ENCODE measurements at regions not wholly inside any gene's neighbourhood (a gene's known extent, or its start where the extent isn't known, plus 50 kb on each side); places are given as distances from the start of the nearest gene placed in this dataset.

DNA sequence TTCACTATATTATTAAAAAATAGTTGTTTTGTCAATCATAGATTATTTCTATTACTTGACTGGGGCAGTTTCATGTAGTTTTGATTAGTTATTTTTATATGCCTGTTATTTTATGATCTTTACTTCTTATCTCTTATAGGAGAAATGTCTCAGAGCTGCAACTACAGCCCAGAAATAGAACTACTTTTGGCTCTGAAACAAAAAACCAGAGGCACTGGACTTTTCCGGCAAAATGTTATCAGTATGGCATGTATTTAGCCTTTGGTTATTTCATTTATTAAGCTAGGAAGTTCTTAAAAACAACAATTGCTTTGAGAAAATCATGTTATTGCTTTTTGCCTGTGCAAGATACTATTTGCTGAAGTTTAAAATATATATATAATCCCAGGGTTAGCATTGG lies 566.5 kb downstream of the ANKRD50 start:
- Mint-ChIP-seq H3K9me3 (peaks cover 4 to 5% of the 10 kb centered on the region in 2 donors), H3K36me3 (no peaks in the 10 kb centered on the region), H3K27me3 (ENCODE audit: low read depth in 2 of 2) (no peaks in the 10 kb centered on the region), H3K4me3 (no peak overlapping the region), H3K4me1 (no peaks in the 10 kb centered on the region), H3K27ac (no peak overlapping the region)
- Histone ChIP-seq H3K9me3 (ENCODE audit: control insufficient read depth, insufficient read depth, low read length) (no peaks in the 10 kb centered on the region), H3K4me3 (ENCODE audit: low read length) (no peak overlapping the region), H3K27ac (ENCODE audit: low read length) (no peak overlapping the region), H3K27me3 (ENCODE audit: control insufficient read depth, insufficient read depth, low read length) (no peaks in the 10 kb centered on the region), H3K4me1 (ENCODE audit: control insufficient read depth, insufficient read depth, low read length) (no peaks in the 10 kb centered on the region), H3K36me3 (ENCODE audit: control insufficient read depth, insufficient read depth, low read length) (no peaks in the 10 kb centered on the region)
- DNase-seq (no peak), ATAC-seq (no peak)
- intact Hi-C loops (cut with micrococcal nuclease): no loop called here
- TF ChIP-seq, protein P1, sequence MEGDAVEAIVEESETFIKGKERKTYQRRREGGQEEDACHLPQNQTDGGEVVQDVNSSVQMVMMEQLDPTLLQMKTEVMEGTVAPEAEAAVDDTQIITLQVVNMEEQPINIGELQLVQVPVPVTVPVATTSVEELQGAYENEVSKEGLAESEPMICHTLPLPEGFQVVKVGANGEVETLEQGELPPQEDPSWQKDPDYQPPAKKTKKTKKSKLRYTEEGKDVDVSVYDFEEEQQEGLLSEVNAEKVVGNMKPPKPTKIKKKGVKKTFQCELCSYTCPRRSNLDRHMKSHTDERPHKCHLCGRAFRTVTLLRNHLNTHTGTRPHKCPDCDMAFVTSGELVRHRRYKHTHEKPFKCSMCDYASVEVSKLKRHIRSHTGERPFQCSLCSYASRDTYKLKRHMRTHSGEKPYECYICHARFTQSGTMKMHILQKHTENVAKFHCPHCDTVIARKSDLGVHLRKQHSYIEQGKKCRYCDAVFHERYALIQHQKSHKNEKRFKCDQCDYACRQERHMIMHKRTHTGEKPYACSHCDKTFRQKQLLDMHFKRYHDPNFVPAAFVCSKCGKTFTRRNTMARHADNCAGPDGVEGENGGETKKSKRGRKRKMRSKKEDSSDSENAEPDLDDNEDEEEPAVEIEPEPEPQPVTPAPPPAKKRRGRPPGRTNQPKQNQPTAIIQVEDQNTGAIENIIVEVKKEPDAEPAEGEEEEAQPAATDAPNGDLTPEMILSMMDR (IDR thresholded peaks at IDR 0.05): no peak
- WGBS (ENCODE audit: insufficient coverage): 88% methylated on average over 1 of the region's 1 CpG

DNA sequence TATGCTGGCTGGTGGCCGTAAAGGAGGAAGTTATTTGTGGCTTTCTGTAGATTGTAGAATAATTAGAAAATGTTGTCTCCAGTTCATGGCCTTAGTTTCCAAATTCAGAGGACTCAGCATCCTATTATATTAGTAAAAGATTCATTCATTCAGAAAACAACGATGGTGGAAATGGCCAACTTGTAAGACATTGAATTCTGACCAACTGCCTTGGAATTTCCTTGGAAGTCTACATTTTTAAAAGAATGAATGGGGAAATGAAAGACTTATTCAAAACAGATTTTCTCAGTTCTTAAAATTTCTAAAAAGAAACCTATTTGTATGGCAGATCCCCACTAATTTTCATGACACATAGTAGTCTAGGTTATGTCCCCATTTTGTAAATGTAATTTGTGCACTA lies 561.5 kb downstream of the ANKRD50 start:
- Mint-ChIP-seq H3K9me3 (peaks cover 3 to 5% of the 10 kb centered on the region in 2 donors), H3K27me3 (ENCODE audit: low read depth in 2 of 2) (no peaks in the 10 kb centered on the region), H3K36me3 (no peaks in the 10 kb centered on the region), H3K4me1 (no peaks in the 10 kb centered on the region), H3K4me3 (no peak overlapping the region), H3K27ac (no peak overlapping the region)
- Histone ChIP-seq H3K9me3 (ENCODE audit: control insufficient read depth, insufficient read depth, low read length) (no peaks in the 10 kb centered on the region), H3K36me3 (ENCODE audit: control insufficient read depth, insufficient read depth, low read length) (no peaks in the 10 kb centered on the region), H3K27ac (ENCODE audit: low read length) (no peak overlapping the region), H3K27me3 (ENCODE audit: control insufficient read depth, insufficient read depth, low read length) (no peaks in the 10 kb centered on the region), H3K4me1 (ENCODE audit: control insufficient read depth, insufficient read depth, low read length) (no peaks in the 10 kb centered on the region), H3K4me3 (ENCODE audit: low read length) (no peak overlapping the region)
- ATAC-seq: no peak
- no peak for DNase-seq
- TF ChIP-seq, protein P1 (IDR thresholded peaks at IDR 0.05): no peak
- 100% methylated on average over 1 of the region's 2 CpGs for WGBS (ENCODE audit: insufficient coverage)
- intact Hi-C loops (cut with micrococcal nuclease): no loop called here

DNA sequence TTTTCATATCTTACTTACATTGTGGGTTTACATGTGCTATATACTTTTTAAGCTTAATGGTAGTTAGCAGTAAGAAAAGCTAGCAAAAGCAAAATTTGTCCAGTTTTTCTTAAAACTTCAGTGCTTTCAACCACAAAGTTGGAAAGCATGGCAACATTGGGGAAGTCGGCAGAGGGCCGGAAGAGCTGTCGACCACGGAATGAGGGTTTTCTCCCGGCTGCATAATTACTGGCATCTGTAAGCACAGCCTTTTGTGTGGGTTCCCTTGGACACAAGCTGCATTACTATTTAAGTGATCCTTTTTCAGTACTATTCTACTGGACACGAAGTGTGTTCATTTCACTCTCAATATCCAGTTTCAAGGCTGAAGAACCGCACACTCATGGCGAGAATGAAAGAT lies 560.4 kb downstream of the ANKRD50 start:
- Mint-ChIP-seq H3K27me3 (ENCODE audit: low read depth in 2 of 2) (no peaks in the 10 kb centered on the region), H3K4me3 (no peak overlapping the region), H3K9me3 (peaks cover 3 to 5% of the 10 kb centered on the region in 2 donors), H3K36me3 (no peaks in the 10 kb centered on the region), H3K4me1 (no peaks in the 10 kb centered on the region), H3K27ac (no peak overlapping the region)
- H3K4me1 ChIP-seq (ENCODE audit: control insufficient read depth, insufficient read depth, low read length): no peaks in the 10 kb centered on the region
- intact Hi-C loops (cut with micrococcal nuclease): no loop called here
- ATAC-seq (no peak), DNase-seq (no peak)
- no peaks in the 10 kb centered on the region for H3K36me3 ChIP-seq (ENCODE audit: control insufficient read depth, insufficient read depth, low read length)
- TF ChIP-seq, protein P1 (IDR thresholded peaks at IDR 0.05): no peak
- no peak overlapping the region for H3K4me3 ChIP-seq (ENCODE audit: low read length)
- H3K27ac ChIP-seq (ENCODE audit: low read length): no peak overlapping the region
- H3K9me3 ChIP-seq (ENCODE audit: control insufficient read depth, insufficient read depth, low read length): no peaks in the 10 kb centered on the region
- H3K27me3 ChIP-seq (ENCODE audit: control insufficient read depth, insufficient read depth, low read length): no peaks in the 10 kb centered on the region
- WGBS (ENCODE audit: insufficient coverage): 33% methylated on average over 6 of the region's 8 CpGs

DNA sequence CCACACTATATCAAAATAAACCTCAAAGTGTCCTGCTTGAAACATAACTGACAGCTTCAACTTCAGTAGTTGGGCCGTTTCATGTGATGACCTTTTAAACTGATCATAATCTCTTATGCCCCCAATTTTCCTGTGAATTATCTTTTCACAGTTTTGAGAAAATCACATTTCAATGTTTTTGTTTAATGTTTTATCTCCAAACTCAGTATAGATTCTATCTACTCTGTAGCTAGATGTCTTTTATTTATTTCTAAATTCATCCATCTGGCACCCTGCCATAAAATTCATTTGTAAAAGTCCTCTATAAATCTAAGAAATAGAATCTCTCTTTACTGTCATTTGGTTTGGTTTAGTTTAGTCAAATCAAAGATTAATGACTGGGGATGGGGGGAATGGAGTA lies 557.3 kb downstream of the ANKRD50 start:
- intact Hi-C loops (cut with micrococcal nuclease): no loop called here
- no peak for DNase-seq
- 25% methylated on average over 1 of the region's 1 CpG for WGBS (ENCODE audit: insufficient coverage)

More for the DNA sequence above, 557.3 kb downstream of the ANKRD50 start:
- Mint-ChIP-seq H3K27ac (no peak overlapping the region), H3K36me3 (no peaks in the 10 kb centered on the region), H3K4me1 (no peaks in the 10 kb centered on the region), H3K27me3 (ENCODE audit: low read depth in 2 of 2) (no peaks in the 10 kb centered on the region), H3K9me3 (peaks cover 4 to 8% of the 10 kb centered on the region in 2 donors), H3K4me3 (no peak overlapping the region)
- no peaks in the 10 kb centered on the region for H3K36me3 ChIP-seq (ENCODE audit: control insufficient read depth, insufficient read depth, low read length)
- no peak overlapping the region for H3K27ac ChIP-seq (ENCODE audit: low read length)
- H3K4me3 ChIP-seq (ENCODE audit: low read length): no peak overlapping the region
- no peaks in the 10 kb centered on the region for H3K4me1 ChIP-seq (ENCODE audit: control insufficient read depth, insufficient read depth, low read length)
- no peak for ATAC-seq
- TF ChIP-seq, protein P1 (IDR thresholded peaks at IDR 0.05): no peak
- H3K9me3 ChIP-seq (ENCODE audit: control insufficient read depth, insufficient read depth, low read length): no peaks in the 10 kb centered on the region
- H3K27me3 ChIP-seq (ENCODE audit: control insufficient read depth, insufficient read depth, low read length): no peaks in the 10 kb centered on the region
